ENCODE measurements at regions not wholly inside any gene's neighbourhood (a gene's known extent, or its start where the extent isn't known, plus 50 kb on each side); places are given as distances from the start of the nearest gene placed in this dataset.

DNA sequence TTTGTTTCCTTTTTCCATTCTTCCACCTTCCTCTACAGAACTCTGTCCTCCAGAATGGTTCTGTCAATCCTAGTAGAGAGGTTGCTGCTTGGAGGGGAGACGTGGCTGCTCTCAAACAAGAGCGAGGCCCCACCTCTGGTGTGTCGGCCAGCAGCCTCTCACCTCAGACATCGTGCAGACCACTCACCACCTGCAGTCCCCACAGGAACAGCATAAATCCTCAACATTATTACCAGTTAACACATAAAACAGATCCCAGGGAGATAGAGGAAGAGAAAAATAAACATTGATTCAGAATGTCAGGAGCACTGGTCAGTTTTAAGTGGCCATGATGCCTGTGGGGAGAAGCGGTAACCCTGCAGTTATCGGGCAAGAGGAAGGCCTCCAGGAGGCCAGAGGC is 485.9 kb upstream of the DPP6 start:
- no peak for TF ChIP-seq CTCF (conservative IDR thresholded peaks at IDR 0.05; ENCODE audit: low read depth, low read length)
- no peak for TF ChIP-seq SMC3 (IDR thresholded peaks at IDR 0.05; ENCODE audit: low read depth, low read length)
- no peak for TF ChIP-seq CHD1 (IDR thresholded peaks at IDR 0.05; ENCODE audit: low read depth, low read length)
- no peak for TF ChIP-seq RAD21 (IDR thresholded peaks at IDR 0.05; ENCODE audit: low read length)
- TF ChIP-seq USF2 (IDR thresholded peaks at IDR 0.05; ENCODE audit: low read depth, low read length) = no peak
- TF ChIP-seq RCOR1 (IDR thresholded peaks at IDR 0.05; ENCODE audit: insufficient replicate concordance, low read length) = no peak
- TF ChIP-seq NFE2L2 (IDR thresholded peaks at IDR 0.05; ENCODE audit: low read depth, low read length) = no peak
- no peak for TF ChIP-seq MAFK (IDR thresholded peaks at IDR 0.05; ENCODE audit: low read depth, low read length)
- TF ChIP-seq RFX5 (IDR thresholded peaks at IDR 0.05; ENCODE audit: low read depth, low read length) = no peak
